Body of pancreas (tissue), 4 donors: ENCODE measurements at regions not wholly inside any gene's neighbourhood (a gene's known extent, or its start where the extent isn't known, plus 50 kb on each side); places are given as distances from the start of the nearest gene placed in this dataset.

Experiments
- ATAC-seq: fragments of 150-250 bp; one replicate; pipeline ENCODE4 v1.9.1; 2016
- DNase-seq, 4 donors: peaks; one replicate each; pipeline ENCODE4 v3.0.0-alpha.2; 2019
- H3K27ac ChIP-seq, 4 donors: fragments of 200-600 bp; sonication (generic); 1 replicate in 3 of 4; 2 replicates in 1 of 4; pipeline versions ENCODE4 v1.5.1 to v1.6.1; 2016 to 2019; ENCODE audit warnings: mild to moderate bottlenecking in 1 of 4, mixed read lengths in 1 of 4, moderate library complexity in 1 of 4
- H3K27me3 ChIP-seq, 2 donors: fragments of 200-600 bp; sonication (generic); one replicate each; pipeline ENCODE4 v1.6.0; 2016; ENCODE audit warnings: mild to moderate bottlenecking in 1 of 2
- H3K36me3 ChIP-seq, 2 donors: fragments of 200-600 bp; sonication (generic); replicated peaks in 1 of 2; 2 replicates each; pipeline ENCODE4 v1.5.1; 2016; ENCODE audit warnings: low read depth in 2 of 2; ENCODE audit not compliant: insufficient read depth in 1 of 2
- H3K4me1 ChIP-seq: fragments of 200-600 bp; sonication (generic); one replicate; pipeline ENCODE4 v1.6.0; 2016
- H3K4me3 ChIP-seq, 2 donors: fragments of 200-600 bp; sonication (generic); 1 replicate in 1 of 2; 2 replicates in 1 of 2; pipeline ENCODE4 v1.5.1; 2016 to 2019
- H3K9me3 ChIP-seq, 3 donors: fragments of 200-600 bp; sonication (generic); 1 replicate in 2 of 3; 2 replicates in 1 of 3; pipeline ENCODE4 v1.5.1; 2016
- CTCF ChIP-seq, 7 experiments: fragments of 450-650 bp in 4 of 7; fragments of 200-600 bp in 3 of 7; sonication (generic) in 3 of 7; IDR thresholded peaks; one replicate each; pipeline ENCODE4 v1.5.1; 2016 to 2019; ENCODE audit warnings: antibody characterized with exemption in 7 of 7
- POLR2A ChIP-seq, 3 donors: fragments of 450-650 bp; IDR thresholded peaks; one replicate each; pipeline ENCODE4 v1.6.1; 2016; ENCODE audit warnings: antibody characterized with exemption in 3 of 3, mild to moderate bottlenecking in 2 of 3
- WGBS, 2 donors: methylation state at CpG; one replicate each; pipeline ENCODE4 v1.1.5; 2017; 5-methylcytosine and 5-hydroxymethylcytosine counted together
- intact Hi-C: fragments of 100-400 bp; cut with DNase I; formaldehyde crosslinking; loops from one replicate; pipeline ENCODE4 v1.15.1; 2023

- ATAC-seq: no peak
- H3K4me1 ChIP-seq: no peaks in the 10 kb centered on the region
- no peak for TF ChIP-seq CTCF (IDR thresholded peaks at IDR 0.05)
- no peak for TF ChIP-seq POLR2A (IDR thresholded peaks at IDR 0.05)
- no peak for DNase-seq
- 82 to 85% methylated on average over 2 of the region's 2 CpGs for WGBS, 2 donors
- no peaks in the 10 kb centered on the region for H3K9me3 ChIP-seq
- no peaks in the 10 kb centered on the region for H3K27me3 ChIP-seq
- intact Hi-C loops: no loop called here
- H3K36me3 ChIP-seq: no peaks in the 10 kb centered on the region
- no peak overlapping the region for H3K27ac ChIP-seq
- H3K4me3 ChIP-seq: no peak overlapping the region
Observed at GRCh38 chr3:16693820-16694219, 88.6 kb upstream of the DAZL start.

- Histone ChIP-seq H3K9me3 (no peaks in the 10 kb centered on the region), H3K4me3 (no peak overlapping the region), H3K27me3 (no peaks in the 10 kb centered on the region), H3K4me1 (no peaks in the 10 kb centered on the region), H3K36me3 (no peaks in the 10 kb centered on the region), H3K27ac (no peak overlapping the region)
- no peak for TF ChIP-seq POLR2A (IDR thresholded peaks at IDR 0.05)
- no peak for TF ChIP-seq CTCF (IDR thresholded peaks at IDR 0.05)
- WGBS, 2 donors: 70 to 74% methylated on average over 4 of the region's 4 CpGs
- no peak for DNase-seq
- intact Hi-C loops: no loop called here
- ATAC-seq: no peak
Observed at GRCh38 chr3:16695710-16696109, 90.5 kb upstream of the DAZL start.

GRCh38 chr3:16697443-16698147, 92.4 kb upstream of the DAZL start:
- intact Hi-C loops: no loop called here
- DNase-seq: no peak

GRCh38 chr3:16700651-16701050, 95.4 kb upstream of the DAZL start:
- no peak overlapping the region for H3K27ac ChIP-seq
- H3K27me3 ChIP-seq: no peaks in the 10 kb centered on the region
- TF ChIP-seq POLR2A (IDR thresholded peaks at IDR 0.05): no peak
- TF ChIP-seq CTCF (IDR thresholded peaks at IDR 0.05): no peak
- no peak overlapping the region for H3K4me3 ChIP-seq
- no peaks in the 10 kb centered on the region for H3K4me1 ChIP-seq
- no peaks in the 10 kb centered on the region for H3K9me3 ChIP-seq
- ATAC-seq (no peak), DNase-seq (no peak)
- no peaks in the 10 kb centered on the region for H3K36me3 ChIP-seq
- intact Hi-C loops: no loop called here

More at GRCh38 chr3:16697443-16698147, 92.4 kb upstream of the DAZL start:
- 90 to 100% methylated on average over 1 of the region's 1 CpG for WGBS, 2 donors
- Histone ChIP-seq H3K4me1 (no peaks in the 10 kb centered on the region), H3K9me3 (no peaks in the 10 kb centered on the region), H3K27ac (no peak overlapping the region), H3K4me3 (no peak overlapping the region), H3K27me3 (no peaks in the 10 kb centered on the region), H3K36me3 (no peaks in the 10 kb centered on the region)
- TF ChIP-seq CTCF (IDR thresholded peaks at IDR 0.05): no peak
- no peak for TF ChIP-seq POLR2A (IDR thresholded peaks at IDR 0.05)
- ATAC-seq: no peak

GRCh38 chr3:16704941-16705340, 99.7 kb upstream of the DAZL start:
- no peak for DNase-seq
- no peaks in the 10 kb centered on the region for H3K36me3 ChIP-seq
- no peak for ATAC-seq
- H3K9me3 ChIP-seq: no peaks in the 10 kb centered on the region
- H3K4me1 ChIP-seq: no peaks in the 10 kb centered on the region
- TF ChIP-seq POLR2A (IDR thresholded peaks at IDR 0.05) (no peak), CTCF (IDR thresholded peaks at IDR 0.05) (no peak)
- no peaks in the 10 kb centered on the region for H3K27me3 ChIP-seq
- no peak overlapping the region for H3K4me3 ChIP-seq
- no peak overlapping the region for H3K27ac ChIP-seq
- 61 to 71% methylated on average over 2 of the region's 2 CpGs for WGBS, 2 donors
- intact Hi-C loops: no loop called here
